ENCODE measurements at regions not wholly inside any gene's neighbourhood (a gene's known extent, or its start where the extent isn't known, plus 50 kb on each side); places are given as distances from the start of the nearest gene placed in this dataset.

GRCh38 chr15:55035749-55036148 is 161.0 kb downstream of the RSL24D1 start:
- no peak for DNase-seq
- ChIA-PET CTCF (no interaction called here), POLR2A (ENCODE audit: unreplicated experiment) (no interaction called here)
- Histone ChIP-seq H3K9me2 (replicated peaks; ENCODE audit: low read length) (no peaks in the 10 kb centered on the region), H3K27ac (ENCODE audit: low read length) (no peak overlapping the region), H2AFZ (ENCODE audit: low read length) (no peak overlapping the region), H3K4me2 (ENCODE audit: low read length) (no peak overlapping the region), H3K4me1 (ENCODE audit: insufficient read depth, low read length) (no peaks in the 10 kb centered on the region), H3K9ac (ENCODE audit: low read length) (no peak overlapping the region), H3K79me2 (ENCODE audit: low read length) (no peaks in the 10 kb centered on the region), H3F3A (ENCODE audit: low read length, unreplicated experiment) (no peaks in the 10 kb centered on the region), H3K36me3 (ENCODE audit: low read depth, low read length) (no peaks in the 10 kb centered on the region), H3K9me3 (ENCODE audit: low read length) (no peaks in the 10 kb centered on the region), H3K27me3 (ENCODE audit: low read length) (no peaks in the 10 kb centered on the region), H3K4me3 (ENCODE audit: low read length) (no peak overlapping the region), H4K20me1 (ENCODE audit: low read length) (no peaks in the 10 kb centered on the region)
- no TSS peak for BruUV-seq (replicated peaks)
- no peak for TF ChIP-seq EZH2phosphoT487 (IDR thresholded peaks at IDR 0.05; ENCODE audit: borderline replicate concordance, low read length)
- TF ChIP-seq EZH2 (IDR thresholded peaks at IDR 0.05; ENCODE audit: low read length, unreplicated experiment) = no peak
- no peak for TF ChIP-seq CTCF (conservative IDR thresholded peaks at IDR 0.05; ENCODE audit: low read depth, low read length)
- ATAC-seq = no peak
- intact Hi-C loops (cut with micrococcal nuclease) = no loop called here

- H3K27me3 ChIP-seq (ENCODE audit: low read length) = no peaks in the 10 kb centered on the region
- no peak overlapping the region for H2AFZ ChIP-seq (ENCODE audit: low read length)
- intact Hi-C loops (cut with micrococcal nuclease) = no loop called here
- H4K20me1 ChIP-seq (ENCODE audit: low read length) = no peaks in the 10 kb centered on the region
- CTCF ChIA-PET = no interaction called here
- no peak for DNase-seq
- H3K36me3 ChIP-seq (ENCODE audit: low read depth, low read length) = no peaks in the 10 kb centered on the region
- TF ChIP-seq CTCF (conservative IDR thresholded peaks at IDR 0.05; ENCODE audit: low read depth, low read length) (no peak), EZH2 (IDR thresholded peaks at IDR 0.05; ENCODE audit: low read length, unreplicated experiment) (no peak), EZH2phosphoT487 (IDR thresholded peaks at IDR 0.05; ENCODE audit: borderline replicate concordance, low read length) (no peak)
- H3K4me1 ChIP-seq (ENCODE audit: insufficient read depth, low read length) = no peaks in the 10 kb centered on the region
- POLR2A ChIA-PET (ENCODE audit: unreplicated experiment) = no interaction called here
- H3K9me2 ChIP-seq (replicated peaks; ENCODE audit: low read length) = no peaks in the 10 kb centered on the region
- H3K4me2 ChIP-seq (ENCODE audit: low read length) = no peak overlapping the region
- H3K4me3 ChIP-seq (ENCODE audit: low read length) = no peak overlapping the region
- H3K9ac ChIP-seq (ENCODE audit: low read length) = no peak overlapping the region
- no peaks in the 10 kb centered on the region for H3K9me3 ChIP-seq (ENCODE audit: low read length)
- H3K27ac ChIP-seq (ENCODE audit: low read length) = no peak overlapping the region
- no peaks in the 10 kb centered on the region for H3K79me2 ChIP-seq (ENCODE audit: low read length)
- no peak for ATAC-seq
- BruUV-seq (replicated peaks) = no TSS peak
- H3F3A ChIP-seq (ENCODE audit: low read length, unreplicated experiment) = no peaks in the 10 kb centered on the region
Measured at GRCh38 chr15:55033574-55033973, 163.2 kb downstream of the RSL24D1 start.

- no peak overlapping the region for H3K27ac ChIP-seq (ENCODE audit: low read length)
- ATAC-seq (no peak), DNase-seq (no peak)
- H3K36me3 ChIP-seq (ENCODE audit: low read depth, low read length) = no peaks in the 10 kb centered on the region
- no peaks in the 10 kb centered on the region for H3K9me3 ChIP-seq (ENCODE audit: low read length)
- H3K4me1 ChIP-seq (ENCODE audit: insufficient read depth, low read length) = no peaks in the 10 kb centered on the region
- no peak overlapping the region for H3K4me3 ChIP-seq (ENCODE audit: low read length)
- no TSS peak for BruUV-seq (replicated peaks)
- no peaks in the 10 kb centered on the region for H3K79me2 ChIP-seq (ENCODE audit: low read length)
- ChIA-PET CTCF (no interaction called here), POLR2A (ENCODE audit: unreplicated experiment) (no interaction called here)
- TF ChIP-seq CTCF (conservative IDR thresholded peaks at IDR 0.05; ENCODE audit: low read depth, low read length) (no peak), EZH2phosphoT487 (IDR thresholded peaks at IDR 0.05; ENCODE audit: borderline replicate concordance, low read length) (no peak), EZH2 (IDR thresholded peaks at IDR 0.05; ENCODE audit: low read length, unreplicated experiment) (no peak)
- no peak overlapping the region for H3K4me2 ChIP-seq (ENCODE audit: low read length)
- H3K27me3 ChIP-seq (ENCODE audit: low read length) = no peaks in the 10 kb centered on the region
- intact Hi-C loops (cut with micrococcal nuclease) = no loop called here
- H4K20me1 ChIP-seq (ENCODE audit: low read length) = no peaks in the 10 kb centered on the region
- no peak overlapping the region for H2AFZ ChIP-seq (ENCODE audit: low read length)
- H3K9me2 ChIP-seq (replicated peaks; ENCODE audit: low read length) = no peaks in the 10 kb centered on the region
- H3F3A ChIP-seq (ENCODE audit: low read length, unreplicated experiment) = no peaks in the 10 kb centered on the region
- H3K9ac ChIP-seq (ENCODE audit: low read length) = no peak overlapping the region
Measured at GRCh38 chr15:55031727-55032126, 165.0 kb downstream of the RSL24D1 start.
